ENCODE measurements at regions not wholly inside any gene's neighbourhood (a gene's known extent, or its start where the extent isn't known, plus 50 kb on each side); places are given as distances from the start of the nearest gene placed in this dataset.
A peak's percentile ranks its signal among the peaks of the same experiment; 100 is the strongest.

DNA sequence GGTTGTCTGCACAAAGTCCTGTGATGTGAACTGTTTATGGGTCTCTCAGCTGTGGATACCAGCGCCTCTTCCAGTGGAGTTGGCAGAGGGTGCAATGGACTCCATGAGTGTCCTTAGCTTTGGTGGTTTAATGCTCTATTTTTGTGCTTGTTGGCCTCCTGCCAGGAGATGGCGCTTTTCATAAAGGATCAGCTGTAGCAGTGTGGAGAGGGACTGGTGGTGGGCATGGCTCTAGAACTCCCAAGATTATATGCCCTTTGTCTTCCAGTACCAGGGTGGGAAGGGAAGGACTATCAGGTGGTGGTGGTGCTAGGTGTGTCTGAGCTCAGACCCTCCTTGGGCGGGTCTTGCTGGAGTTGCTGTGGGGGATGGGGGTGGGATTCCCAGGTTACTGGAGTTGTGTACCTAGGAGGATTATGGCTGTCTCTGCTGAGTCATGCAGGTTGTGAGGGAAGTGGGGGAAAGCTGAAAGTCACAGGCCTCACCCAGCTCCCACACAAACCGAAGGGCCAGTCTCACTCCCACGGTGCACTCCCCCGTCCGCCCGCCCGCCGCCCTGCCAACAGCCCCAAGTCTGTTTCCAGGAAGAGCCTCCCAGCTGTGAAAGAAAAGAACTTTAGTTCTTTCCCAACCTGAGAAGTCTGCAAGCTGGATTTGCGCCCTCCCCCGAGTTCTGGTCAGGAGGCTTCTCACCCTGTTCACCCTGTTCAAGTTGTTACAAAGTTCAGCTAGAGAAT, 108.1 kb downstream of the MARCO start:
- peak; percentile 64 for DNase-seq (ENCODE audit: extremely low spot score)
- 86% methylated on average over 3 of the region's 12 CpGs for WGBS

More for the DNA sequence above, 108.1 kb downstream of the MARCO start:
- Histone ChIP-seq H3K4me1 (no peaks in the 10 kb centered on the region), H3K27me3 (peaks cover 0 to 12% (median 0%) of the 10 kb centered on the region in 4 donors), H3K27ac (replicated peaks in 1 of 4) (no peak overlapping the region), H3K4me3 (no peak overlapping the region), H3K36me3 (no peaks in the 10 kb centered on the region), H3K9me3 (peaks cover 0 to 5% (median 0%) of the 10 kb centered on the region in 4 donors)
- intact Hi-C loops (cut with DNase I), result no loop called here
- no peak for TF ChIP-seq POLR2A (IDR thresholded peaks at IDR 0.05; ENCODE audit: low read depth)
- TF ChIP-seq EP300 (IDR thresholded peaks at IDR 0.05), result no peak
- no peak for TF ChIP-seq POLR2AphosphoS5 (IDR thresholded peaks at IDR 0.05)
- TF ChIP-seq CTCF (IDR thresholded peaks at IDR 0.05), result no peak

Measured in esophagus muscularis mucosa (tissue), 4 donors.